Choroid plexus epithelial cell (primary cell): ENCODE measurements at regions not wholly inside any gene's neighbourhood (a gene's known extent, or its start where the extent isn't known, plus 50 kb on each side); places are given as distances from the start of the nearest gene placed in this dataset.
"Not testable (repeated sequence)": the region's sequence is repeated elsewhere in the genome, so short reads cannot be mapped to it uniquely, and the experiment has no call there.

Experiments used
- DNase-seq: peaks from one replicate; pipeline ENCODE4 v3.0.0-alpha.2; 2010; ENCODE audit warnings: low read depth
- H3K4me3 ChIP-seq: 2 replicates; pipeline ENCODE4 v1.5.1; 2011; ENCODE audit warnings: low read depth, mild to moderate bottlenecking, control low read depth, low read length, moderate library complexity
- CTCF ChIP-seq: conservative IDR thresholded peaks from 2 replicates; pipeline ENCODE4 v1.5.1; 2011; ENCODE audit warnings: low read depth, mild to moderate bottlenecking, control low read depth, inconsistent platforms, low read length, moderate library complexity

GRCh38 chr20:30500829-30501440, 756.5 kb upstream of the DEFB115 start:
- no peak for DNase-seq
- H3K4me3 ChIP-seq, result no peak overlapping the region
- no peak for TF ChIP-seq CTCF

- no peak for DNase-seq
- TF ChIP-seq CTCF, result no peak
- H3K4me3 ChIP-seq, result no peak overlapping the region
These were observed 754.8 kb upstream of the DEFB115 start for GRCh38 chr20:30502670-30503069.

- H3K4me3 ChIP-seq, DNase-seq: not testable (repeated sequence)
These were observed 754.3 kb upstream of the DEFB115 start for GRCh38 chr20:30503204-30503603.

- TF ChIP-seq CTCF, result no peak
- H3K4me3 ChIP-seq, result no peak overlapping the region
- no peak for DNase-seq
These were observed 753.4 kb upstream of the DEFB115 start for GRCh38 chr20:30503992-30504570.

- DNase-seq, result no peak
- no peak overlapping the region for H3K4me3 ChIP-seq
- no peak for TF ChIP-seq CTCF
These were observed 751.9 kb upstream of the DEFB115 start for GRCh38 chr20:30505566-30505965.

- no peak for DNase-seq
- no peak for TF ChIP-seq CTCF
- H3K4me3 ChIP-seq, result no peak overlapping the region
These were observed 751.4 kb upstream of the DEFB115 start for GRCh38 chr20:30506100-30506499.

- not testable (repeated sequence) for H3K4me3 ChIP-seq, DNase-seq
These were observed 749.1 kb upstream of the DEFB115 start for GRCh38 chr20:30508382-30508781.

- TF ChIP-seq CTCF, result no peak
- H3K4me3 ChIP-seq, result no peak overlapping the region
- no peak for DNase-seq
These were observed 746.0 kb upstream of the DEFB115 start for GRCh38 chr20:30511322-30512030.
